GM23338 (cell line): ENCODE measurements at regions not wholly inside any gene's neighbourhood (a gene's known extent, or its start where the extent isn't known, plus 50 kb on each side); places are given as distances from the start of the nearest gene placed in this dataset.

Experiments
- EZH2 ChIP-seq: fragments of 200-600 bp; sonication (generic); IDR thresholded peaks from one replicate; pipeline ENCODE4 v1.8.0; 2017; ENCODE audit warnings: antibody characterized with exemption, mild to moderate bottlenecking, low read depth; ENCODE audit not compliant: unreplicated experiment
- EZH2phosphoT487 ChIP-seq: fragments of 200-600 bp; sonication (generic); IDR thresholded peaks from one replicate; pipeline ENCODE4 v1.8.1; 2018; ENCODE audit warnings: antibody characterized with exemption; ENCODE audit not compliant: unreplicated experiment
- POLR2AphosphoS5 ChIP-seq: IDR thresholded peaks from 2 replicates; pipeline ENCODE4 v1.6.1; 2016; ENCODE audit warnings: antibody characterized with exemption, low read depth
- ZNF331 ChIP-seq: fragments of 250-450 bp; sonication (Bioruptor Pico); IDR thresholded peaks from 2 replicates; pipeline ENCODE4 v1.5.0; 2020; ENCODE audit warnings: low read depth, mild to moderate bottlenecking, moderate library complexity
- TF ChIP-seq, protein P1 (sequence below), 2 experiments: fragments of 200-600 bp in 1 of 2; sonication (generic) in 1 of 2; conservative IDR thresholded peaks; 2 replicates each; pipeline versions ENCODE4 v1.5.1 to v1.6.1; 2016 to 2017; ENCODE audit warnings: antibody characterized with exemption in 2 of 2, low read depth in 2 of 2, mild to moderate bottlenecking in 2 of 2, moderate library complexity in 1 of 2
- TF ChIP-seq, protein P2 (sequence below): IDR thresholded peaks from one replicate; pipeline ENCODE4 v1.6.1; 2018; ENCODE audit warnings: antibody characterized with exemption; ENCODE audit not compliant: unreplicated experiment

DNA sequence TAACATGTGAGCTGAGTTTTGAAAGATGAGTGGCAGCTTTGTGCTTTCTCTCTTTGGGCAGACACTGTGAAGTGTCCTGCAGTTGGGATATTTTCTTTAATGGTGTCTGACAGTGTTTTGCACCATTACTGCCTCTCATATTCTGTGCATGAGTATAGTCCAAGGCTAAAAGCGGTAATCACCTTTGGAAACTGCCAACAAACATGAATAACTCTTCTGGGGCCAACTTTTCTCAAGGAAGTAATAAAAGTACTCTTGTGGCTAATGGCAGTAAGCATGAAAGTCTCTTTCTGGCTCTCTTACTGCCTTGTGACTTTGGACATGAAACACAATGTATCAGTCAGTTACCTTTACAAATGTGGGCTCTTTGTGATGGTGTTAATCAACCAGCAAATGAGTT, 91.7 kb upstream of the SOX4 start:
- TF ChIP-seq, protein P1, sequence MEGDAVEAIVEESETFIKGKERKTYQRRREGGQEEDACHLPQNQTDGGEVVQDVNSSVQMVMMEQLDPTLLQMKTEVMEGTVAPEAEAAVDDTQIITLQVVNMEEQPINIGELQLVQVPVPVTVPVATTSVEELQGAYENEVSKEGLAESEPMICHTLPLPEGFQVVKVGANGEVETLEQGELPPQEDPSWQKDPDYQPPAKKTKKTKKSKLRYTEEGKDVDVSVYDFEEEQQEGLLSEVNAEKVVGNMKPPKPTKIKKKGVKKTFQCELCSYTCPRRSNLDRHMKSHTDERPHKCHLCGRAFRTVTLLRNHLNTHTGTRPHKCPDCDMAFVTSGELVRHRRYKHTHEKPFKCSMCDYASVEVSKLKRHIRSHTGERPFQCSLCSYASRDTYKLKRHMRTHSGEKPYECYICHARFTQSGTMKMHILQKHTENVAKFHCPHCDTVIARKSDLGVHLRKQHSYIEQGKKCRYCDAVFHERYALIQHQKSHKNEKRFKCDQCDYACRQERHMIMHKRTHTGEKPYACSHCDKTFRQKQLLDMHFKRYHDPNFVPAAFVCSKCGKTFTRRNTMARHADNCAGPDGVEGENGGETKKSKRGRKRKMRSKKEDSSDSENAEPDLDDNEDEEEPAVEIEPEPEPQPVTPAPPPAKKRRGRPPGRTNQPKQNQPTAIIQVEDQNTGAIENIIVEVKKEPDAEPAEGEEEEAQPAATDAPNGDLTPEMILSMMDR (conservative IDR thresholded peaks at IDR 0.05; ENCODE audit: low read depth in 2 of 2): no peak
- TF ChIP-seq EZH2 (no peak), POLR2AphosphoS5 (no peak), EZH2phosphoT487 (no peak), ZNF331 (CRISPR knock-in tag) (no peak)
- TF ChIP-seq, protein P2, sequence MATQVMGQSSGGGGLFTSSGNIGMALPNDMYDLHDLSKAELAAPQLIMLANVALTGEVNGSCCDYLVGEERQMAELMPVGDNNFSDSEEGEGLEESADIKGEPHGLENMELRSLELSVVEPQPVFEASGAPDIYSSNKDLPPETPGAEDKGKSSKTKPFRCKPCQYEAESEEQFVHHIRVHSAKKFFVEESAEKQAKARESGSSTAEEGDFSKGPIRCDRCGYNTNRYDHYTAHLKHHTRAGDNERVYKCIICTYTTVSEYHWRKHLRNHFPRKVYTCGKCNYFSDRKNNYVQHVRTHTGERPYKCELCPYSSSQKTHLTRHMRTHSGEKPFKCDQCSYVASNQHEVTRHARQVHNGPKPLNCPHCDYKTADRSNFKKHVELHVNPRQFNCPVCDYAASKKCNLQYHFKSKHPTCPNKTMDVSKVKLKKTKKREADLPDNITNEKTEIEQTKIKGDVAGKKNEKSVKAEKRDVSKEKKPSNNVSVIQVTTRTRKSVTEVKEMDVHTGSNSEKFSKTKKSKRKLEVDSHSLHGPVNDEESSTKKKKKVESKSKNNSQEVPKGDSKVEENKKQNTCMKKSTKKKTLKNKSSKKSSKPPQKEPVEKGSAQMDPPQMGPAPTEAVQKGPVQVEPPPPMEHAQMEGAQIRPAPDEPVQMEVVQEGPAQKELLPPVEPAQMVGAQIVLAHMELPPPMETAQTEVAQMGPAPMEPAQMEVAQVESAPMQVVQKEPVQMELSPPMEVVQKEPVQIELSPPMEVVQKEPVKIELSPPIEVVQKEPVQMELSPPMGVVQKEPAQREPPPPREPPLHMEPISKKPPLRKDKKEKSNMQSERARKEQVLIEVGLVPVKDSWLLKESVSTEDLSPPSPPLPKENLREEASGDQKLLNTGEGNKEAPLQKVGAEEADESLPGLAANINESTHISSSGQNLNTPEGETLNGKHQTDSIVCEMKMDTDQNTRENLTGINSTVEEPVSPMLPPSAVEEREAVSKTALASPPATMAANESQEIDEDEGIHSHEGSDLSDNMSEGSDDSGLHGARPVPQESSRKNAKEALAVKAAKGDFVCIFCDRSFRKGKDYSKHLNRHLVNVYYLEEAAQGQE: no peak
